Posterior vena cava (tissue), 2 donors: ENCODE measurements at regions not wholly inside any gene's neighbourhood (a gene's known extent, or its start where the extent isn't known, plus 50 kb on each side); places are given as distances from the start of the nearest gene placed in this dataset.

ENCODE experiments used
- DNase-seq: peaks from one replicate; pipeline ENCODE4 v3.0.0-alpha.2; 2020; ENCODE audit warnings: low spot score
- intact Hi-C, 2 donors: fragments of 100-400 bp; cut with DNase I; formaldehyde crosslinking; loops; one replicate each; pipeline versions ENCODE4 v1.14.1 to v1.14.2; 2022 to 2023
- donor health status: DM: yes; HTN: yes; CAD: no.
- donor health status: DM: yes; HTN: yes; CAD: no.

- DNase-seq: no peak
- intact Hi-C loops: no loop called here
These were observed 59.4 kb upstream of the BACH2 start for GRCh38 chr6:90356012-90356421.

GRCh38 chr6:90354961-90355360 lies 58.3 kb upstream of the BACH2 start:
- intact Hi-C loops: loop anchor here in 1 of 2 donors (1.0 kb wide), 1 partner anchor 11 kb away; no protein-coding TSS in a partner anchor
- no peak for DNase-seq

- intact Hi-C loops: no loop called here
- no peak for DNase-seq
These were observed 55.1 kb upstream of the BACH2 start for GRCh38 chr6:90351696-90352095.

GRCh38 chr6:90350689-90351554 lies 54.3 kb upstream of the BACH2 start:
- no peak for DNase-seq
- intact Hi-C loops: no loop called here

- no peak for DNase-seq
- intact Hi-C loops: no loop called here
These were observed 50.8 kb upstream of the BACH2 start for GRCh38 chr6:90347411-90347851.

- no peak for DNase-seq
- intact Hi-C loops: no loop called here
These were observed 50.1 kb upstream of the BACH2 start for GRCh38 chr6:90346729-90347128.
